Kidney (tissue), 13 donors: ENCODE measurements at regions not wholly inside any gene's neighbourhood (a gene's known extent, or its start where the extent isn't known, plus 50 kb on each side); places are given as distances from the start of the nearest gene placed in this dataset.

Experiments
- DNase-seq, 5 donors: peaks; one replicate each; pipeline ENCODE4 v3.0.0-alpha.2; 2013 to 2020
- FAIRE-seq: peaks from 2 replicates; lab custom pipeline; 2012; peaks lifted over from hg19 to GRCh38; lab: Jason Lieb, UNC
- H3K27ac ChIP-seq, 2 donors: one replicate each; pipeline ENCODE4 v1.7.0; 2013; ENCODE audit warnings: low read depth in 2 of 2, low read length in 2 of 2, inconsistent platforms in 1 of 2
- H3K27me3 ChIP-seq: one replicate; pipeline ENCODE4 v1.7.1; 2013; ENCODE audit warnings: low read length, inconsistent platforms; ENCODE audit not compliant: control insufficient read depth, insufficient read depth
- H3K36me3 ChIP-seq, 3 donors: one replicate each; pipeline versions ENCODE4 v1.7.0 to v1.7.1; 2013; ENCODE audit warnings: low read length in 3 of 3, control low read depth in 1 of 3, inconsistent platforms in 1 of 3; ENCODE audit not compliant: insufficient read depth in 3 of 3, control insufficient read depth in 2 of 3
- H3K4me1 ChIP-seq, 3 donors: one replicate each; pipeline versions ENCODE4 v1.7.0 to v1.7.1; 2013; ENCODE audit warnings: low read length in 3 of 3, inconsistent platforms in 1 of 3, low read depth in 1 of 3; ENCODE audit not compliant: control insufficient read depth in 2 of 3, insufficient read depth in 2 of 3
- H3K4me3 ChIP-seq, 3 donors: one replicate each; pipeline versions ENCODE4 v1.7.0 to v1.8.1; 2013; ENCODE audit warnings: low read length in 3 of 3, control low read depth in 1 of 3, inconsistent platforms in 1 of 3
- H3K9ac ChIP-seq, 3 donors: one replicate each; pipeline versions ENCODE4 v1.7.0 to v1.7.1; 2013; ENCODE audit warnings: low read length in 3 of 3, control low read depth in 1 of 3, inconsistent platforms in 1 of 3
- H3K9me3 ChIP-seq, 3 donors: one replicate each; pipeline versions ENCODE4 v1.7.0 to v1.7.1; 2013; ENCODE audit warnings: low read length in 3 of 3, control low read depth in 1 of 3, inconsistent platforms in 1 of 3; ENCODE audit not compliant: control insufficient read depth in 2 of 3, insufficient read depth in 1 of 3
- CTCF ChIP-seq: IDR thresholded peaks from 3 replicates; pipeline ENCODE4 v1.5.1; 2012; ENCODE audit warnings: mild to moderate bottlenecking, moderate library complexity, borderline replicate concordance; ENCODE audit not compliant: insufficient read depth; ENCODE audit errors: extremely low read depth
- intact Hi-C: fragments of 100-400 bp; cut with DNase I; formaldehyde crosslinking; loops from one replicate; pipeline ENCODE4 v1.11.1; 2022
- donor health status: control.
- donor health status: control.
- donor health status: control.
- donor health status: control.
- donor health status: control.
- donor health status: DM: yes; HTN: yes; CAD: no.
- donor health status: Normal renal cell carcinoma (clear cell type).

- no peaks in the 10 kb centered on the region for H3K4me1 ChIP-seq
- H3K27ac ChIP-seq, result no peak overlapping the region
- no peak for FAIRE-seq
- no peak overlapping the region for H3K9ac ChIP-seq
- DNase-seq, result no peak
- no peaks in the 10 kb centered on the region for H3K36me3 ChIP-seq
- no peak for TF ChIP-seq CTCF
- no peaks in the 10 kb centered on the region for H3K27me3 ChIP-seq
- intact Hi-C loops, result no loop called here
- no peaks in the 10 kb centered on the region for H3K9me3 ChIP-seq
- H3K4me3 ChIP-seq, result no peak overlapping the region
Observed at GRCh38 chr3:159555205-159555604, 433.4 kb upstream of the IL12A start.

- no peaks in the 10 kb centered on the region for H3K27me3 ChIP-seq
- no peak for TF ChIP-seq CTCF
- FAIRE-seq (no peak), DNase-seq (no peak)
- intact Hi-C loops, result no loop called here
- H3K4me1 ChIP-seq, result no peaks in the 10 kb centered on the region
- H3K4me3 ChIP-seq, result no peak overlapping the region
- H3K27ac ChIP-seq, result no peak overlapping the region
- H3K9ac ChIP-seq, result no peak overlapping the region
- no peaks in the 10 kb centered on the region for H3K9me3 ChIP-seq
- no peaks in the 10 kb centered on the region for H3K36me3 ChIP-seq
Observed at GRCh38 chr3:159559771-159560170, 428.9 kb upstream of the IL12A start.

GRCh38 chr3:159560214-159560979 lies 428.2 kb upstream of the IL12A start:
- Histone ChIP-seq H3K9ac (no peak overlapping the region), H3K9me3 (no peaks in the 10 kb centered on the region), H3K27me3 (no peaks in the 10 kb centered on the region), H3K27ac (no peak overlapping the region), H3K4me3 (no peak overlapping the region), H3K36me3 (no peaks in the 10 kb centered on the region), H3K4me1 (no peaks in the 10 kb centered on the region)
- intact Hi-C loops, result no loop called here
- no peak for TF ChIP-seq CTCF
- DNase-seq, result no peak
- FAIRE-seq, result no peak

GRCh38 chr3:159565313-159565712 lies 423.3 kb upstream of the IL12A start:
- Histone ChIP-seq H3K4me1 (no peaks in the 10 kb centered on the region), H3K4me3 (no peak overlapping the region), H3K36me3 (no peaks in the 10 kb centered on the region), H3K27ac (no peak overlapping the region), H3K9me3 (no peaks in the 10 kb centered on the region), H3K27me3 (no peaks in the 10 kb centered on the region), H3K9ac (no peak overlapping the region)
- no peak for FAIRE-seq
- no peak for DNase-seq
- intact Hi-C loops, result no loop called here
- no peak for TF ChIP-seq CTCF
